ENCODE measurements at regions not wholly inside any gene's neighbourhood (a gene's known extent, or its start where the extent isn't known, plus 50 kb on each side); places are given as distances from the start of the nearest gene placed in this dataset.

GRCh38 chr2:160977854-160978253, 182.4 kb upstream of the TANK start (continued):
- TF ChIP-seq CSRNP3 (CRISPR knock-in tag; IDR thresholded peaks at IDR 0.05): no peak
- TF ChIP-seq OSR1 (CRISPR knock-in tag; IDR thresholded peaks at IDR 0.05): no peak
- no peak for TF ChIP-seq RARB (CRISPR knock-in tag; IDR thresholded peaks at IDR 0.05)

GRCh38 chr2:160984426-160985077, 175.7 kb upstream of the TANK start:
- no peak for ATAC-seq
- TF ChIP-seq ZNF8 (CRISPR knock-in tag; IDR thresholded peaks at IDR 0.05): no peak
- TF ChIP-seq PPARA (CRISPR knock-in tag; IDR thresholded peaks at IDR 0.05; ENCODE audit: borderline replicate concordance): no peak
- TF ChIP-seq ESRRG (CRISPR knock-in tag; IDR thresholded peaks at IDR 0.05): no peak
- no peak for TF ChIP-seq CSDC2 (CRISPR knock-in tag; IDR thresholded peaks at IDR 0.05)
- TF ChIP-seq TCF4 (CRISPR knock-in tag; IDR thresholded peaks at IDR 0.05; ENCODE audit: borderline replicate concordance): no peak
- TF ChIP-seq ZC3H10 (CRISPR knock-in tag; IDR thresholded peaks at IDR 0.05): no peak
- no peak for TF ChIP-seq TSHZ2 (CRISPR knock-in tag; IDR thresholded peaks at IDR 0.05)
- TF ChIP-seq ZNF565 (CRISPR knock-in tag; conservative IDR thresholded peaks at IDR 0.05; ENCODE audit: low read depth): no peak
- TF ChIP-seq PATZ1 (CRISPR knock-in tag; IDR thresholded peaks at IDR 0.05; ENCODE audit: borderline replicate concordance): no peak
- TF ChIP-seq ARNTL (CRISPR knock-in tag; IDR thresholded peaks at IDR 0.05; ENCODE audit: borderline replicate concordance, low read depth): no peak
- no peak for TF ChIP-seq TOX (CRISPR knock-in tag; IDR thresholded peaks at IDR 0.05; ENCODE audit: borderline replicate concordance)
- TF ChIP-seq OSR1 (CRISPR knock-in tag; IDR thresholded peaks at IDR 0.05): no peak
- TF ChIP-seq ISL1 (CRISPR knock-in tag; IDR thresholded peaks at IDR 0.05): no peak

- peak; percentile 52; the same call in 2 of the 3 replicates for ATAC-seq
- TF ChIP-seq ZFP30 (CRISPR knock-in tag; IDR thresholded peaks at IDR 0.05) (no peak), POU6F1 (CRISPR knock-in tag; IDR thresholded peaks at IDR 0.05; ENCODE audit: borderline replicate concordance, low read depth) (no peak)
These were observed 170.4 kb upstream of the TANK start for GRCh38 chr2:160989778-160990177.

GRCh38 chr2:160993654-160994061, 166.6 kb upstream of the TANK start:
- no peak for ATAC-seq
- TF ChIP-seq POU6F1 (CRISPR knock-in tag; IDR thresholded peaks at IDR 0.05; ENCODE audit: borderline replicate concordance, low read depth): no peak
- no peak for TF ChIP-seq SNAI2 (CRISPR knock-in tag; IDR thresholded peaks at IDR 0.05)
- TF ChIP-seq ZNF70 (CRISPR knock-in tag; IDR thresholded peaks at IDR 0.05): no peak
- TF ChIP-seq CSDC2 (CRISPR knock-in tag; IDR thresholded peaks at IDR 0.05): no peak
- no peak for TF ChIP-seq TOX (CRISPR knock-in tag; IDR thresholded peaks at IDR 0.05; ENCODE audit: borderline replicate concordance)
- TF ChIP-seq CSRNP3 (CRISPR knock-in tag; IDR thresholded peaks at IDR 0.05): no peak
- TF ChIP-seq PPARA (CRISPR knock-in tag; IDR thresholded peaks at IDR 0.05; ENCODE audit: borderline replicate concordance): no peak
- TF ChIP-seq BACH2 (CRISPR knock-in tag; IDR thresholded peaks at IDR 0.05; ENCODE audit: borderline replicate concordance): no peak
- no peak for TF ChIP-seq ISL1 (CRISPR knock-in tag; IDR thresholded peaks at IDR 0.05)
- no peak for TF ChIP-seq PATZ1 (CRISPR knock-in tag; IDR thresholded peaks at IDR 0.05; ENCODE audit: borderline replicate concordance)
- TF ChIP-seq ZNF565 (CRISPR knock-in tag; conservative IDR thresholded peaks at IDR 0.05; ENCODE audit: low read depth): no peak

Measured in SK-N-SH treated with all-trans-retinoic acid at 6 μM for 48 hours (cell line).